H9 (cell line): ENCODE measurements at regions not wholly inside any gene's neighbourhood (a gene's known extent, or its start where the extent isn't known, plus 50 kb on each side); places are given as distances from the start of the nearest gene placed in this dataset.

Experiments used
- DNase-seq: peaks from one replicate; pipeline ENCODE4 v3.0.0-alpha.2; 2017
- H2AFZ ChIP-seq: one replicate; pipeline ENCODE4 v1.6.1; 2013; ENCODE audit warnings: mild to moderate bottlenecking, low read length, control low read depth, moderate library complexity
- H2AK5ac ChIP-seq: 2 replicates; pipeline ENCODE4 v1.6.1; 2013; ENCODE audit warnings: low read length, control low read depth, mixed read lengths; ENCODE audit not compliant: insufficient read length
- H2BK120ac ChIP-seq: one replicate; pipeline ENCODE4 v1.6.1; 2013; ENCODE audit warnings: low read depth, mild to moderate bottlenecking, low read length, control low read depth, inconsistent platforms; ENCODE audit not compliant: poor library complexity, severe bottlenecking
- H2BK12ac ChIP-seq: 2 replicates; pipeline ENCODE4 v1.6.1; 2013; ENCODE audit warnings: low read length, control low read depth, mixed read lengths, low read depth; ENCODE audit not compliant: insufficient read length
- H2BK15ac ChIP-seq: 2 replicates; pipeline ENCODE4 v1.6.1; 2013; ENCODE audit warnings: low read depth, low read length, control low read depth
- H2BK20ac ChIP-seq: one replicate; pipeline ENCODE4 v1.6.1; 2013; ENCODE audit warnings: low read depth, mild to moderate bottlenecking, low read length, control low read depth, inconsistent platforms; ENCODE audit not compliant: poor library complexity, severe bottlenecking
- H2BK5ac ChIP-seq: 2 replicates; pipeline ENCODE4 v1.6.1; 2013; ENCODE audit warnings: low read length, control low read depth, mixed read lengths; ENCODE audit not compliant: insufficient read length
- H3K14ac ChIP-seq: 2 replicates; pipeline ENCODE4 v1.6.1; 2013; ENCODE audit warnings: low read length, control low read depth; ENCODE audit not compliant: insufficient read depth
- H3K18ac ChIP-seq: 2 replicates; pipeline ENCODE4 v1.6.1; 2013; ENCODE audit warnings: low read depth, mild to moderate bottlenecking, mixed read lengths, low read length, control low read depth; ENCODE audit not compliant: insufficient read length
- H3K23ac ChIP-seq: 2 replicates; pipeline ENCODE4 v1.6.1; 2013; ENCODE audit warnings: low read length, control low read depth, mixed read lengths, low read depth; ENCODE audit not compliant: insufficient read length
- H3K23me2 ChIP-seq: 2 replicates; pipeline ENCODE4 v1.6.1; 2013; ENCODE audit warnings: low read depth, mild to moderate bottlenecking, mixed read lengths, low read length, control low read depth; ENCODE audit not compliant: insufficient read length, poor library complexity, severe bottlenecking
- H3K27ac ChIP-seq: 2 replicates; pipeline ENCODE4 v1.5.1; 2013; ENCODE audit warnings: low read length, control low read depth, mixed read lengths, low read depth; ENCODE audit not compliant: insufficient read length
- H3K27me3 ChIP-seq: 2 replicates; pipeline ENCODE4 v1.6.1; 2013; ENCODE audit warnings: low read length, control low read depth, inconsistent platforms; ENCODE audit not compliant: insufficient read depth
- H3K4ac ChIP-seq: 2 replicates; pipeline ENCODE4 v1.6.1; 2013; ENCODE audit warnings: low read depth, mild to moderate bottlenecking, control low read depth, inconsistent platforms, low read length, moderate library complexity
- H3K4me1 ChIP-seq: 2 replicates; pipeline ENCODE4 v1.6.1; 2013; ENCODE audit warnings: low read length, control low read depth, inconsistent platforms; ENCODE audit not compliant: insufficient read depth
- H3K4me2 ChIP-seq: 2 replicates; pipeline ENCODE4 v1.6.1; 2013; ENCODE audit warnings: low read length, control low read depth, mixed read lengths; ENCODE audit not compliant: insufficient read length, insufficient read depth
- H3K56ac ChIP-seq: 2 replicates; pipeline ENCODE4 v1.6.1; 2013; ENCODE audit warnings: low read depth, mild to moderate bottlenecking, mixed read lengths, low read length, control low read depth; ENCODE audit not compliant: insufficient read length
- H3K79me1 ChIP-seq: 2 replicates; pipeline ENCODE4 v1.6.1; 2013; ENCODE audit warnings: low read depth, mild to moderate bottlenecking, moderate library complexity, low read length, control low read depth, inconsistent platforms; ENCODE audit not compliant: insufficient read depth, poor library complexity, severe bottlenecking
- H3K79me2 ChIP-seq: 2 replicates; pipeline ENCODE4 v1.6.1; 2013; ENCODE audit warnings: low read length, control low read depth, inconsistent platforms; ENCODE audit not compliant: insufficient read depth
- H3K9ac ChIP-seq: 2 replicates; pipeline ENCODE4 v1.6.1; 2013; ENCODE audit warnings: low read length, control low read depth, mixed read lengths; ENCODE audit not compliant: insufficient read length; ENCODE audit errors: extremely low read depth
- H3K9me3 ChIP-seq: one replicate; pipeline ENCODE4 v1.6.1; 2013; ENCODE audit warnings: low read depth, low read length, inconsistent platforms; ENCODE audit not compliant: control insufficient read depth
- H3T11ph ChIP-seq: one replicate; pipeline ENCODE4 v1.6.1; 2013; ENCODE audit warnings: mild to moderate bottlenecking, low read length, control low read depth, inconsistent platforms
- H4K20me1 ChIP-seq: one replicate; pipeline ENCODE4 v1.6.1; 2013; ENCODE audit not compliant: control insufficient read depth, insufficient read length, insufficient read depth
- H4K5ac ChIP-seq: 2 replicates; pipeline ENCODE4 v1.6.1; 2013; ENCODE audit warnings: low read depth, mild to moderate bottlenecking, mixed read lengths, low read length, control low read depth; ENCODE audit not compliant: insufficient read length
- H4K8ac ChIP-seq: replicated peaks from 2 replicates; pipeline ENCODE4 v1.6.1; 2013; ENCODE audit warnings: low read length, control low read depth, mixed read lengths, low read depth; ENCODE audit not compliant: insufficient read length
- H4K91ac ChIP-seq: 2 replicates; pipeline ENCODE4 v1.6.1; 2013; ENCODE audit warnings: low read depth, mild to moderate bottlenecking, moderate library complexity, mixed read lengths, low read length, control low read depth; ENCODE audit not compliant: insufficient read length
- H3K27ac Mint-ChIP-seq, 3 experiments: 2 replicates in 2 of 3; 3 replicates in 1 of 3; pipeline ENCODE4 v1.8.0; 2020 to 2021; ENCODE audit warnings: mixed read lengths in 3 of 3, mild to moderate bottlenecking in 1 of 3, moderate library complexity in 1 of 3
- H3K27me3 Mint-ChIP-seq: 2 replicates; pipeline ENCODE4 v1.8.0; 2021; ENCODE audit warnings: low read depth, mild to moderate bottlenecking, moderate library complexity, mixed read lengths
- H3K36me3 Mint-ChIP-seq, 3 experiments: 2 replicates in 2 of 3; 3 replicates in 1 of 3; pipeline ENCODE4 v1.8.0; 2020 to 2021; ENCODE audit warnings: low read depth in 3 of 3, mixed read lengths in 3 of 3; ENCODE audit not compliant: insufficient read depth in 1 of 3
- H3K4me1 Mint-ChIP-seq, 2 experiments: 2 replicates each; pipeline ENCODE4 v1.8.0; 2020; ENCODE audit warnings: mixed read lengths in 2 of 2
- H3K4me3 Mint-ChIP-seq, 2 experiments: 2 replicates in 1 of 2; 3 replicates in 1 of 2; pipeline ENCODE4 v1.8.0; 2020 to 2021; ENCODE audit warnings: mild to moderate bottlenecking in 2 of 2, mixed read lengths in 2 of 2, moderate library complexity in 1 of 2
- H3K9me3 Mint-ChIP-seq, 2 experiments: 2 replicates in 1 of 2; 3 replicates in 1 of 2; pipeline ENCODE4 v1.8.0; 2020; ENCODE audit warnings: mild to moderate bottlenecking in 2 of 2, mixed read lengths in 2 of 2, moderate library complexity in 1 of 2
- CTCF ChIP-seq: fragments of 200-600 bp; sonication (generic); conservative IDR thresholded peaks from 3 replicates; pipeline ENCODE4 v1.8.0; 2021; ENCODE audit warnings: antibody characterized with exemption, mild to moderate bottlenecking
- WGBS: extraction: QIAGEN DNeasy Blood & Tissue Kit; methylation state at CpG from one replicate; pipeline ENCODE4 v1.1.7; 2013; ENCODE audit warnings: missing lambda C conversion rate, low lambda C conversion rate, mixed read lengths; ENCODE audit not compliant: insufficient read length; ENCODE audit errors: extremely low coverage; 5-methylcytosine and 5-hydroxymethylcytosine counted together

- no CpG with 5 or more reads among the region's 2 CpGs for WGBS
- H3K18ac ChIP-seq: no peak overlapping the region
- H3K27ac Mint-ChIP-seq: no peak overlapping the region
Observed at GRCh38 chr13:44784708-44785080, 204.6 kb downstream of the NUFIP1 start.

More at GRCh38 chr13:44784708-44785080, 204.6 kb downstream of the NUFIP1 start:
- H3K27me3 Mint-ChIP-seq: no peaks in the 10 kb centered on the region; the same call in 1 of the 2 replicates
- Histone ChIP-seq H3K4ac (no peak overlapping the region), H3K27me3 (no peaks in the 10 kb centered on the region), H3K4me2 (no peak overlapping the region), H2BK20ac (no peak overlapping the region), H3K27ac (no peak overlapping the region), H2BK120ac (no peak overlapping the region), H3K4me1 (no peaks in the 10 kb centered on the region), H3K56ac (no peak overlapping the region), H2BK12ac (no peak overlapping the region), H3K79me1 (no peaks in the 10 kb centered on the region), H3K79me2 (no peaks in the 10 kb centered on the region), H3K9ac (no peak overlapping the region), H3K9me3 (no peaks in the 10 kb centered on the region), H2BK15ac (no peak overlapping the region), H4K91ac (no peak overlapping the region), H4K8ac (no peak overlapping the region), H3K14ac (no peak overlapping the region), H4K20me1 (no peaks in the 10 kb centered on the region), H2AK5ac (no peak overlapping the region), H2BK5ac (no peak overlapping the region), H3K23ac (no peak overlapping the region), H4K5ac (no peak overlapping the region), H3K23me2 (no peaks in the 10 kb centered on the region), H2AFZ (no peak overlapping the region), H3T11ph (no peak overlapping the region)
- H3K9me3 Mint-ChIP-seq: no peaks in the 10 kb centered on the region
- TF ChIP-seq CTCF: no peak
- no peak for DNase-seq
- H3K4me3 Mint-ChIP-seq: no peak overlapping the region
- no peaks in the 10 kb centered on the region for H3K36me3 Mint-ChIP-seq
- H3K4me1 Mint-ChIP-seq: no peaks in the 10 kb centered on the region
